Endothelial cell of umbilical vein (primary cell): ENCODE measurements at regions not wholly inside any gene's neighbourhood (a gene's known extent, or its start where the extent isn't known, plus 50 kb on each side); places are given as distances from the start of the nearest gene placed in this dataset.

Experiments used
- BruUV-seq: library from RNA; stranded (reverse); fragments of 400-500 nt; replicated peaks from 2 replicates; lab custom pipeline; 2021; lab: Mats Ljungman, UMichigan
- CTCF ChIA-PET: fragments of 300-600, 350-600 bp; sonication (Branson Sonifier 250); formaldehyde crosslinking; loops from one replicate; lab custom pipeline; 2021; ENCODE audit warnings: antibody characterized with exemption, inconsistent platforms; lab: Charles Lee
- POLR2A ChIA-PET: fragments of 300-600, 350-600 bp; sonication (Branson Sonifier 250); formaldehyde crosslinking; loops from one replicate; lab custom pipeline; 2021; ENCODE audit warnings: antibody characterized with exemption, inconsistent platforms; lab: Charles Lee
- DNase-seq: peaks from one replicate; pipeline ENCODE4 v3.0.0-alpha.2; 2011; ENCODE audit warnings: low read depth, low spot score
- FAIRE-seq: peaks from 2 replicates; lab custom pipeline; 2011; peaks lifted over from hg19 to GRCh38; lab: Jason Lieb, UNC
- H2AFZ ChIP-seq: 2 replicates; pipeline ENCODE4 v1.6.0; 2012; ENCODE audit warnings: low read depth, low read length, control low read depth, inconsistent platforms
- H3K27ac ChIP-seq: 2 replicates; pipeline ENCODE4 v1.5.1; 2011; ENCODE audit warnings: low read depth, mild to moderate bottlenecking, control low read depth, low read length, moderate library complexity; ENCODE audit not compliant: insufficient read depth
- H3K27me3 ChIP-seq, 2 experiments: 2 replicates each; pipeline versions ENCODE4 v1.6.0 to v1.6.1; 2011; ENCODE audit warnings: low read length in 2 of 2, mixed read lengths in 1 of 2; ENCODE audit not compliant: control insufficient read depth in 2 of 2, insufficient read depth in 2 of 2
- H3K36me3 ChIP-seq, 2 experiments: 2 replicates in 1 of 2; 3 replicates in 1 of 2; pipeline ENCODE4 v1.5.1; 2011; ENCODE audit warnings: low read length in 2 of 2, mild to moderate bottlenecking in 1 of 2, moderate library complexity in 1 of 2; ENCODE audit not compliant: control insufficient read depth in 2 of 2, insufficient read depth in 2 of 2; ENCODE audit errors: extremely low read depth in 1 of 2
- H3K4me1 ChIP-seq: 3 replicates; pipeline ENCODE4 v1.5.1; 2011; ENCODE audit warnings: mild to moderate bottlenecking, low read length; ENCODE audit not compliant: control insufficient read depth, insufficient read depth; ENCODE audit errors: extremely low read depth
- H3K4me2 ChIP-seq: 2 replicates; pipeline ENCODE4 v1.6.1; 2011; ENCODE audit warnings: low read length, control low read depth, mixed read lengths; ENCODE audit not compliant: insufficient read depth
- H3K4me3 ChIP-seq, 3 experiments: fragments of 200-600 bp in 1 of 3; sonication (generic), shearing (Covaris generic) in 1 of 3; replicated peaks in 1 of 3; 2 replicates each; pipeline ENCODE4 v1.5.1; 2011 to 2016; ENCODE audit warnings: control low read depth in 3 of 3, low read length in 3 of 3, mild to moderate bottlenecking in 2 of 3, inconsistent platforms in 1 of 3, low read depth in 1 of 3, moderate library complexity in 1 of 3; ENCODE audit not compliant: insufficient read depth in 1 of 3
- H3K79me2 ChIP-seq: 2 replicates; pipeline ENCODE4 v1.6.0; 2012; ENCODE audit warnings: low read length, inconsistent platforms; ENCODE audit not compliant: control insufficient read depth, insufficient read depth
- H3K9ac ChIP-seq: replicated peaks from 2 replicates; pipeline ENCODE3; 2011; ENCODE audit warnings: low read length, control low read depth; ENCODE audit not compliant: insufficient read depth; ENCODE audit errors: extremely low read depth
- H3K9me1 ChIP-seq: replicated peaks from 3 replicates; pipeline ENCODE4 v1.6.0; 2011; ENCODE audit warnings: mild to moderate bottlenecking, low read length; ENCODE audit not compliant: control insufficient read depth, insufficient read depth; ENCODE audit errors: extremely low read depth
- H3K9me3 ChIP-seq: replicated peaks from 2 replicates; pipeline ENCODE4 v1.5.1; 2012; ENCODE audit warnings: low read length, inconsistent platforms; ENCODE audit not compliant: control insufficient read depth, insufficient read depth
- H4K20me1 ChIP-seq: replicated peaks from 2 replicates; pipeline ENCODE3; 2011; ENCODE audit warnings: mild to moderate bottlenecking, low read length; ENCODE audit not compliant: control insufficient read depth, insufficient read depth; ENCODE audit errors: extremely low read depth
- CTCF ChIP-seq, 2 donors: IDR thresholded peaks; 1 replicate in 1 of 2; 2 replicates in 1 of 2; pipeline ENCODE4 v1.5.1; 2011; ENCODE audit warnings: low read length in 2 of 2, mild to moderate bottlenecking in 2 of 2, moderate library complexity in 2 of 2, control low read depth in 1 of 2, inconsistent platforms in 1 of 2, low read depth in 1 of 2; ENCODE audit not compliant: insufficient read depth in 1 of 2; ENCODE audit errors: extremely low read depth in 1 of 2
- EZH2 ChIP-seq: IDR thresholded peaks from 2 replicates; pipeline ENCODE4 v1.6.1; 2012; ENCODE audit warnings: borderline replicate concordance, low read depth, mild to moderate bottlenecking, moderate library complexity, low read length, inconsistent platforms; ENCODE audit not compliant: severe bottlenecking
- FOS ChIP-seq: IDR thresholded peaks from 2 replicates; pipeline ENCODE4 v1.6.1; 2011; ENCODE audit warnings: mild to moderate bottlenecking, low read length, moderate library complexity, borderline replicate concordance; ENCODE audit not compliant: insufficient read depth
- GATA2 ChIP-seq: IDR thresholded peaks from 2 replicates; pipeline ENCODE4 v1.7.0; 2011; ENCODE audit warnings: low read depth, mild to moderate bottlenecking, moderate library complexity, mixed read lengths, low read length; ENCODE audit not compliant: insufficient read length, insufficient read depth
- JUN ChIP-seq: IDR thresholded peaks from 2 replicates; pipeline ENCODE4 v1.6.1; 2011; ENCODE audit warnings: borderline replicate concordance, low read depth; ENCODE audit not compliant: insufficient read length, insufficient read depth
- MAX ChIP-seq: IDR thresholded peaks from 2 replicates; pipeline ENCODE4 v1.6.1; 2011; ENCODE audit not compliant: insufficient read depth, insufficient read length
- MYC ChIP-seq: IDR thresholded peaks from one replicate; pipeline ENCODE4 v1.6.1; 2011; ENCODE audit warnings: mild to moderate bottlenecking, low read depth, low read length
- POLR2A ChIP-seq: IDR thresholded peaks from 2 replicates; pipeline ENCODE4 v1.6.1; 2012; ENCODE audit warnings: low read depth, mild to moderate bottlenecking, control low read depth, low read length
- POLR2AphosphoS5 ChIP-seq: IDR thresholded peaks from 2 replicates; pipeline ENCODE4 v1.6.1; 2012; ENCODE audit warnings: low read depth, mild to moderate bottlenecking, control low read depth, low read length, moderate library complexity; ENCODE audit not compliant: insufficient read depth
- dilution Hi-C: fragments of 300-500 bp; cut with MboI; formaldehyde crosslinking; loops from one replicate; pipeline ENCODE4 v1.15.0; 2019; ENCODE audit warnings: low sequenced_read_pairs; ENCODE audit not compliant: extremely low pct_ligation_motif_present
- intact Hi-C: fragments of 100-400 bp; cut with micrococcal nuclease; formaldehyde crosslinking; loops from one replicate; pipeline ENCODE4 v1.10.0; 2022

DNA sequence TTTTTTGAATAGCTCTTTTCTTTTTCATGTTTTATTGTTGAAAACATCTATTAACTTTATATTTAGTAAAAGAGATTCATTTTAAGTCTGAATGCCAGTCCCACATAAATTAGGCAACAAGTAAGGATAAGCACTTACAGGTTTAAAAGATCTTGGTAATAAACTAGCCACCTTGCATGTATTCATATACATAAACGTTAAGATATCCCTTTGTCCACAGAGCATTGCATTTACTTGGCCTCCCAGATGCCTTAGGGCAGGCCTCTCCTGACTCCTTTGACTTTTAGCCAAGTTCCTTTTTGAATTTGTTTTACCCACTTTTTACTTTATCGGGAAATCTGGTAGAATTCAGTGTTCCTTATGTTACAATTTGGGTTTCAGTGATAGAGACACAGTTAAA lies 331.7 kb downstream of the ETNK1 start:
- Histone ChIP-seq H3K27ac (no peak overlapping the region), H3K79me2 (no peaks in the 10 kb centered on the region), H3K4me1 (no peaks in the 10 kb centered on the region), H3K27me3 (no peaks in the 10 kb centered on the region), H3K4me3 (no peak overlapping the region), H4K20me1 (no peaks in the 10 kb centered on the region), H2AFZ (no peak overlapping the region), H3K9me3 (no peaks in the 10 kb centered on the region), H3K9me1 (no peaks in the 10 kb centered on the region), H3K4me2 (no peak overlapping the region), H3K9ac (no peak overlapping the region), H3K36me3 (no peaks in the 10 kb centered on the region)
- no peak for FAIRE-seq
- dilution Hi-C loops (no loop called here), intact Hi-C loops (no loop called here)
- no peak for TF ChIP-seq POLR2A
- POLR2A ChIA-PET = no interaction called here
- no peak for DNase-seq
- BruUV-seq = no TSS peak
- CTCF ChIA-PET = no interaction called here

DNA sequence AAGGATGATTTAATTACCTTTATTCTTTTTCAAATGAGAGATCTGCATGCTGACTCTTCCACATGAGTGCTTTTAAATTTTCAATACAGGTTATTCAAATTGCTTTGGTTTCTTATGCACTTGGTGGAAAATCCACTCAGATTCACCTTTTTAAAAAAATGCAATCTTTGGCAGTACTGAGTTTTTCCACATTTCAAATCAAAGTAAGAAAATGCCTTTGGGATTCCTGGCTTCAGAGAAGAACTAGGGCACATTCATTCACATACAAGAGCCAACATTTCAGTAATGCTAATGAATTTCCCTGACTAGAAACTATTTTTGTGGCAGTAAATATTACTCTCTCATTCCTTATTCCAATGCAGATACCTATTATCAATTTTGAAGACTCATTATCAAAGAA lies 342.2 kb downstream of the ETNK1 start:
- dilution Hi-C loops = no loop called here
- Histone ChIP-seq H3K4me2 (no peak overlapping the region), H4K20me1 (no peaks in the 10 kb centered on the region), H3K9me1 (no peaks in the 10 kb centered on the region), H3K4me1 (no peaks in the 10 kb centered on the region), H3K9ac (no peak overlapping the region), H3K4me3 (no peak overlapping the region), H3K27ac (no peak overlapping the region), H3K36me3 (no peaks in the 10 kb centered on the region), H3K9me3 (no peaks in the 10 kb centered on the region), H3K27me3 (peaks cover 0 to 2% of the 10 kb centered on the region in 2 experiments), H3K79me2 (no peaks in the 10 kb centered on the region), H2AFZ (no peak overlapping the region)
- TF ChIP-seq EZH2 = no peak
- no peak for TF ChIP-seq POLR2AphosphoS5
- TF ChIP-seq JUN = no peak
- TF ChIP-seq FOS = no peak
- TF ChIP-seq POLR2A = no peak
- no peak for TF ChIP-seq CTCF (IDR thresholded peaks at IDR 0.05; ENCODE audit: extremely low read depth in 1 of 2, insufficient read depth in 1 of 2, low read depth in 1 of 2, low read length in 2 of 2)
- no peak for TF ChIP-seq MYC
- TF ChIP-seq GATA2 = no peak
- no peak for TF ChIP-seq MAX
- CTCF ChIA-PET = no interaction called here
- intact Hi-C loops = no loop called here
- FAIRE-seq (no peak), DNase-seq (no peak)
- no TSS peak for BruUV-seq
- POLR2A ChIA-PET = no interaction called here
